ENCODE measurements at regions not wholly inside any gene's neighbourhood (a gene's known extent, or its start where the extent isn't known, plus 50 kb on each side); places are given as distances from the start of the nearest gene placed in this dataset.

DNA sequence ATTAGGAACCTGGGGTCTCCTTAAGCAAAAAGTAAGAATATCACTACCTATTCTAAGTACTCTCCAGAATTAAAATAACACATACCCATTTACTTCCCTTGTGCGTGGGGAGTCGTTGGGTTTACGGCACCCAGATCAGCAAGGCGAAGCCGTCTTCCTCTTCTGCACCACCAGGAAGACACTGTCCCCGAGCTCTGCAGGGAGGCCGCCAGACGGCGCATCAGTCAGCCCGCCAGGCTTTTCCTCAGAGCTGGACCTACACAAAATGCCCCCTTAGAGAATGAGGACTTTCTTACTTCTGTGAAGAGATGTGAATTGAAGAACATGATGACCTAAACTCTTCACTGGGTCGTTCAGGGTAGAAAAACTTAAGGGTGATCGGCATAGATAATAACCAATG is 526.5 kb downstream of the GALR1 start:
- H3K27ac Mint-ChIP-seq (ENCODE audit: low read depth, unreplicated experiment), result no peak overlapping the region
- H3K9me3 Mint-ChIP-seq (ENCODE audit: unreplicated experiment), result no peaks in the 10 kb centered on the region
- TF ChIP-seq, protein P1, sequence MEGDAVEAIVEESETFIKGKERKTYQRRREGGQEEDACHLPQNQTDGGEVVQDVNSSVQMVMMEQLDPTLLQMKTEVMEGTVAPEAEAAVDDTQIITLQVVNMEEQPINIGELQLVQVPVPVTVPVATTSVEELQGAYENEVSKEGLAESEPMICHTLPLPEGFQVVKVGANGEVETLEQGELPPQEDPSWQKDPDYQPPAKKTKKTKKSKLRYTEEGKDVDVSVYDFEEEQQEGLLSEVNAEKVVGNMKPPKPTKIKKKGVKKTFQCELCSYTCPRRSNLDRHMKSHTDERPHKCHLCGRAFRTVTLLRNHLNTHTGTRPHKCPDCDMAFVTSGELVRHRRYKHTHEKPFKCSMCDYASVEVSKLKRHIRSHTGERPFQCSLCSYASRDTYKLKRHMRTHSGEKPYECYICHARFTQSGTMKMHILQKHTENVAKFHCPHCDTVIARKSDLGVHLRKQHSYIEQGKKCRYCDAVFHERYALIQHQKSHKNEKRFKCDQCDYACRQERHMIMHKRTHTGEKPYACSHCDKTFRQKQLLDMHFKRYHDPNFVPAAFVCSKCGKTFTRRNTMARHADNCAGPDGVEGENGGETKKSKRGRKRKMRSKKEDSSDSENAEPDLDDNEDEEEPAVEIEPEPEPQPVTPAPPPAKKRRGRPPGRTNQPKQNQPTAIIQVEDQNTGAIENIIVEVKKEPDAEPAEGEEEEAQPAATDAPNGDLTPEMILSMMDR (IDR thresholded peaks at IDR 0.05; ENCODE audit: unreplicated experiment), result no peak
- intact Hi-C loops (cut with micrococcal nuclease), result no loop called here
- ChIA-PET CTCF (no interaction called here), POLR2A (no interaction called here)
- BruUV-seq (replicated peaks), result no TSS peak
- no peak overlapping the region for H3K4me3 Mint-ChIP-seq (ENCODE audit: unreplicated experiment)
- no peaks in the 10 kb centered on the region for H3K36me3 Mint-ChIP-seq (ENCODE audit: insufficient read depth, unreplicated experiment)
- DNase-seq (ENCODE audit: unreplicated experiment), result no peak
- no peaks in the 10 kb centered on the region for H3K27me3 Mint-ChIP-seq (ENCODE audit: insufficient read depth, unreplicated experiment)
- no peaks in the 10 kb centered on the region for H3K4me1 Mint-ChIP-seq (ENCODE audit: insufficient read depth, unreplicated experiment)

DNA sequence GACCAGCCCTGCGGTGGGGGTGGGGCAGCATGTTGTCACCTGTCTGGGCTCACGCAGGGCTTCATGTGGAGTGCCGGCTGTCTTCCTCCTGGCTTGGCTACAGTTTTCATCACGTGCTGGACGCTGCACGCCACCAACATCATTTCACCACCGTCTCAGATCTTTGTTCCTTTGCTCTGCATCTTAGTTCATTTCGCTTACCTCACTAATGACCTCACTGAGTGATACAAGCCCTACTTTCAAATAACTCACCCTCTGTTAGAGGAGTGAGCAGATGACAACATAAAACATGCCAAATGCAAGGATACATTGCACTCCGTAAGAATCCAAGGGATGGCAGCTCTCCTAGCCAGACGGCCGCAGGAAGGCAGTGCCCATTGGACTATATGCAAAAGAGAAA is 527.5 kb downstream of the GALR1 start:
- BruUV-seq (replicated peaks), result no TSS peak
- Mint-ChIP-seq H3K27ac (ENCODE audit: low read depth, unreplicated experiment) (no peak overlapping the region), H3K4me3 (ENCODE audit: unreplicated experiment) (no peak overlapping the region), H3K36me3 (ENCODE audit: insufficient read depth, unreplicated experiment) (no peaks in the 10 kb centered on the region), H3K4me1 (ENCODE audit: insufficient read depth, unreplicated experiment) (no peaks in the 10 kb centered on the region), H3K9me3 (ENCODE audit: unreplicated experiment) (no peaks in the 10 kb centered on the region), H3K27me3 (ENCODE audit: insufficient read depth, unreplicated experiment) (peaks cover 2% of the 10 kb centered on the region)
- intact Hi-C loops (cut with micrococcal nuclease), result no loop called here
- no peak for DNase-seq (ENCODE audit: unreplicated experiment)
- ChIA-PET POLR2A (no interaction called here), CTCF (interaction anchor here (0.5 to 0.6 kb wide), 2 partner anchors 228 to 1585 kb away, joined by 3 read pairs; no protein-coding TSS in a partner anchor)
- TF ChIP-seq, protein P1 (IDR thresholded peaks at IDR 0.05; ENCODE audit: unreplicated experiment), result no peak

DNA sequence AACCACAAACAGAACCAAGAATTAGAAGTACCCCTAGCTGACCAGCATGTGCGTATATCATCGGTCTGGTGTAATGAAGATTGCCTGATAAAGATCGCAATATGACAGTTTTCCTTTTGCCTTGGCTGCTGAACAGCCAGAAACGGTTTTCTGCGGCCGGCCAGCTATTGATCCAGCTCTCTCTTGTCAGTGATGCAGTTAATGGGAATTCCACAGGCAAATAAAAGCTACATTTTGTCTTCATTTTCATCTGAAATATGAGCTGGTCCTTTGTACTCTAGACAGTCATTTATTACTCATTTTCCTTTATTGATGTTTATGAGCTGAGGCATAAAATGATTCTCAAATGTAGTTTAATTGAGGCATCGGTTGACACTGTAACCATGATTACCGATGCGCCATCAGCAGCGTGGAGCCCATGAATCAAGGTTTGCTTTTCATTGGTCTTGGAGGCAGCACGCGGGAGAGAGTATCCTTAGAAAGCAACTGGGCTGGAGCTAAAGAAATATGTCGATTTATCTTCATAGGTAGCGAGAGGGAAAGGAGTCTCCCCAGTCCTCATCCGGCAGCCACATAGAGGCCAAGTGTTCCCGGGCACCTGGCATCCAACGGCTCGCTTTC is 535.2 kb downstream of the GALR1 start:
- TF ChIP-seq, protein P1 (IDR thresholded peaks at IDR 0.05; ENCODE audit: unreplicated experiment), result no peak
- peaks cover 44% of the 10 kb centered on the region for H3K27me3 Mint-ChIP-seq (ENCODE audit: insufficient read depth, unreplicated experiment)
- no TSS peak for BruUV-seq (replicated peaks)
- no peaks in the 10 kb centered on the region for H3K36me3 Mint-ChIP-seq (ENCODE audit: insufficient read depth, unreplicated experiment)
- H3K4me1 Mint-ChIP-seq (ENCODE audit: insufficient read depth, unreplicated experiment), result no peaks in the 10 kb centered on the region
- no peak overlapping the region for H3K27ac Mint-ChIP-seq (ENCODE audit: low read depth, unreplicated experiment)
- CTCF ChIA-PET, result interaction anchor here (1.0 kb wide), 1 partner anchor 20 kb away, joined by 4 read pairs; no protein-coding TSS in a partner anchor
- POLR2A ChIA-PET, result no interaction called here
- intact Hi-C loops (cut with micrococcal nuclease), result no loop called here
- no peak overlapping the region for H3K4me3 Mint-ChIP-seq (ENCODE audit: unreplicated experiment)
- DNase-seq (ENCODE audit: unreplicated experiment), result no peak
- H3K9me3 Mint-ChIP-seq (ENCODE audit: unreplicated experiment), result no peaks in the 10 kb centered on the region

DNA sequence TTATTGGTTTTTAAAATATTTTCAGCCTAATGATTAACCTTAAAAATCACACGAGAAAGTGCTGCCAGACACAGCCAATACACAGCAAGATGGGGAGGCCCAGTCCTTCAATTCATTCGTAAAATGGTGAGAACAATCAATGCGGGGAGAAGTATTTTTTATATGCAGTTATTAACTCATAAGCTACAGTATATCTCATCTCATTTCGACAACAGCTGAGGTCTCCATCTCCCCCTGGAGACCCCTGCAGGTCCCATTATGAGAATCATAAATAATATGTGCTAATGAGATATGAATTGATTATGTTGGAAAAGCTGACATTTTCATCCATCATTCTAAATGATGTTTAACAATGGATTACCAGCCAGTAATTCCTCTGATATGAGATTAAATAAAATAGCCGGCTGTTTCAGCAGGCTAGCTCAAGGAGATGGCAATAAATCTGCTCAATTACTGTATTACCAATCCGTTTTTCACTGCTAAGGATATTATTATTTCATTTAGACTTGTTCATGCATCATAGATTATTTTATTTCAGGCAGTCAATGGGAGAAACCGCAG is 535.8 kb downstream of the GALR1 start:
- H3K4me1 Mint-ChIP-seq (ENCODE audit: insufficient read depth, unreplicated experiment), result no peaks in the 10 kb centered on the region
- DNase-seq (ENCODE audit: unreplicated experiment), result no peak
- no peak overlapping the region for H3K4me3 Mint-ChIP-seq (ENCODE audit: unreplicated experiment)
- intact Hi-C loops (cut with micrococcal nuclease), result no loop called here
- H3K27me3 Mint-ChIP-seq (ENCODE audit: insufficient read depth, unreplicated experiment), result peaks cover 50% of the 10 kb centered on the region
- no TSS peak for BruUV-seq (replicated peaks)
- H3K36me3 Mint-ChIP-seq (ENCODE audit: insufficient read depth, unreplicated experiment), result no peaks in the 10 kb centered on the region
- no peaks in the 10 kb centered on the region for H3K9me3 Mint-ChIP-seq (ENCODE audit: unreplicated experiment)
- no peak overlapping the region for H3K27ac Mint-ChIP-seq (ENCODE audit: low read depth, unreplicated experiment)
- POLR2A ChIA-PET, result no interaction called here
- CTCF ChIA-PET, result interaction anchor here (0.6 to 1.0 kb wide), 2 partner anchors 9 to 20 kb away, joined by 3 to 4 read pairs; no protein-coding TSS in a partner anchor
- TF ChIP-seq, protein P1 (IDR thresholded peaks at IDR 0.05; ENCODE audit: unreplicated experiment), result no peak

All from MCF 10A (cell line).